HS-27A (cell line): ENCODE measurements at regions not wholly inside any gene's neighbourhood (a gene's known extent, or its start where the extent isn't known, plus 50 kb on each side); places are given as distances from the start of the nearest gene placed in this dataset.

Experiments
- DNase-seq: peaks from one replicate; pipeline ENCODE4 v3.0.0-alpha.2; 2012; ENCODE audit warnings: low read depth, missing footprints

DNA sequence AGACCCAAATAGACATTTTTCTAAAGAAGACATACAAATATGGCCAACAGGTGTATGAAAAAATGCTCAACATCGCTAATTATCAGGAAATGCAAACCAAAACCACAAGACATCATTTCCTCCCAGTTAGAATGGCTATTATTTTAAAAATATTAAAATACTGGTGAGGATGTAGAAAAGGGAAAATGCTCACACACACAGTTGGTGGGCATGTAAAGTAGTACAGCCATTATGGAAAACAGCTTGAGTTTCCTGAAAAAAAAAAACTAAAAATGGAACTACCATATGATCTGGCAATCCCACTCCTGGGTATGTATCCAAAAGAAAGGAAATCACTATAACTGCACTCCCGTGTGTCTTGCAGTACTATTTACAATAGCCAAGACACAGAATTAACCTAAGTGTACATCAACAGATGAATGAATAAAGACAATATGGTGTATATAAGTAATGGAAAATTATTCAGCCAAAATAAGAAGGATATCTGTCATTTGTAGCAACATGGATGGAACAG lies 128.9 kb upstream of the DKK2 start:
- no peak for DNase-seq

DNA sequence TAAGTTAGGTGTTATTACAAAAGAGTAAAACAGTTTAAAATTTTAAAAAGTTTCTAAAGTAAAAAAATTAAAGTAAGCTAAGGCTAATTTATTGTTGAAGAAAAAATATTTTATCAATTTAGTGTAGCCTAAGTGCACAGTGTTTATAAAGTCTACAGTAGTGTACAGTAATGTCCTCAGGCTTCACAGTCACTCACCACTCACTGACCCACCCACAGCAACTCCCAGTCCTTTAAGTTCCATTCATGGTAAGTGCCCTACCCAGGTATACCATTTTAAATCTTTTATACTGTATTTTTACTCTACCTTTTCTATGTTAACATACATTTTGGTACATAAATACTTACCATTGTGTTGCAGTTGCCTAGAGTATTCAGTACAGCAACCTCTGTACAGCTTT lies 120.3 kb upstream of the DKK2 start:
- no peak for DNase-seq

DNA sequence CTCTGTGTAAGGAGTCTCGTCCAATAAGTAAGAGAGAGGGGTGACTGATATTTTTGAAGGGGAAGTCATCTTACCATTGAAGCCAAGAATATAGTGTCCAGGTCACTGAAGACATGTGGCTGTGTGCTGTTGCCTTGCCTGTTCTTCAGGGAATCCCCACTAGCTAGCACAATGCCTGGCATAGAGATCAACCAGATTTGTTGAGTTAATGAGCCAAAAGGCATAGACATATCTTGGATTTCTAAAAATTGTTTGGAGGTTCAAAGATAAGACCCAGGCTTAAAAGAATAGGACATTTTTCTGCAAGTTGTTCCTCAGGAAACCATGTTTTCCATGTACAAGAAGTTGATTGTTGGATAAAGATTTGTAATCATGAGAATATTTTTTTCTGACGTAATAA lies 119.3 kb upstream of the DKK2 start:
- no peak for DNase-seq

DNA sequence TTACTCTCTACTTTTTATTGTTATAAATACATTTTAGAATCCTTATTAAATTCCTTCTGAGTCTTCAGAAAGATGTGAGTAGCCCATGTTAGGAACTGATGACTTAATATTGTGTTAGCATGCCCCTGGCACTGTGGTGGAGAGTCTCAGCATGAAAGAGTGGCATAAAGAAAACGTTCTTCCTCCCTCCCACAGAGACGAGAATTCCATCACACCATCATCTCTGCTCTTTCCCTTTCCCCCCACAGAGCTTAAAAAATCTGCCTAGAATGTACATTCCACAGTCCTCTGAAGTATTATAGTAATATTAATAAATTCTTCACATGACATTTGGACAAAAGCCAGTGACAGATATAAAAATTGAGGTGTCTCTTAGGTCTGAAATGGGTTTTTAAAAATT lies 117.8 kb upstream of the DKK2 start:
- no peak for DNase-seq

DNA sequence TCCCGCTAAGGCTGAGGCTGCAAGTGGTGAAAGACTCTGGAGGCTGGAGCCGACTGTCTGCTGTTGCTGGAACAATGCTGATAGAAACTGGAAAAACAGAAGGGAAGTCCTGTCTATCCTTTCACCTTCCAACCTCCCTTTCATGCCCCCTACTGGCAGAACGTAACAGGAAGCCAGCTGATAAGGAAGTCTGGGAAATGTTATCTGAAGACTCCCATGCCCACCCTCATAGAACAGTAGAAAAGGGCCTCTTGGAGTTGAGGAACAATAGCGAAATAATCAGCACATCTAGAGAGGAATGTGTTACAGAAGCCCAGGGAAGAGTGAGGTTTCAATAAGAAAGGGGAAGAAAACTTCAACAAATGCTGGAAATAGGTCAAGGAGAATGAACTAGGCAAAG lies 117.1 kb upstream of the DKK2 start:
- DNase-seq = peak; percentile 31

DNA sequence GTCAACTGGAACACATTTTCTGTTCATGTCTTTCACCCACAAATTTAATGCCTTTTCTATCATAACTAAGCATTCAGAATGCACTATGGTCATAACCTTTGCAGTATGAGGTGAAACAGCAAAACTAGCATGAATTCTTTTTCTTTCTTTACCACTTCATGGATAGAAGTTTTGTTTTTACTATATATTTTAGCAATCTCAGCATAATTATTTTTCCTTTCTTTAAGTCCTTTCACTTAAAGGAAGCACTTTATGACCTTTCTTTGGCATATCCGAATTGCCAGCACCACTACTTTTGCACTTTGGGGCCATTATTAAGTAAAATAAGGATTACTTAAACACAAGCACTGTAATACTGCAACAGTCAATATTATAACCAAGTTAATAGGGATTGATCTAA lies 115.1 kb upstream of the DKK2 start:
- no peak for DNase-seq

DNA sequence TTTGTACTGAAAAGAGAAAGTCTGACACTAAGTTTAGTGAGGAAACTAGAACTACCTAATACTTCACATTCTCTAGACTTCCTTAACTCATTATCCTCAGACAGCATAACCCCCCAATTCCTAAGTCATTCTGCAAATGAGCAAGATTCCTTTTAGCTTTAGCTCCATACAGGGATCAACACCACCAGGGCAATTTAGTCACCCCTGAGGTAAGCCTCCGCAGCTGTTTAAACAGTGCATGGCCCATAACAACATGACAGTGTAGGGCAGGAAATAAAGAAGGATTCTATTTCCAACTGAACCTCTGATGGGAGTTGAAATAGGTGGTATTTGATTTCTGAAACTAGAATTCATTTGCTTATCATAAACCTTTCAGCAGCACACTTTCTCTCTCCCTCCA lies 112.8 kb upstream of the DKK2 start:
- no peak for DNase-seq

DNA sequence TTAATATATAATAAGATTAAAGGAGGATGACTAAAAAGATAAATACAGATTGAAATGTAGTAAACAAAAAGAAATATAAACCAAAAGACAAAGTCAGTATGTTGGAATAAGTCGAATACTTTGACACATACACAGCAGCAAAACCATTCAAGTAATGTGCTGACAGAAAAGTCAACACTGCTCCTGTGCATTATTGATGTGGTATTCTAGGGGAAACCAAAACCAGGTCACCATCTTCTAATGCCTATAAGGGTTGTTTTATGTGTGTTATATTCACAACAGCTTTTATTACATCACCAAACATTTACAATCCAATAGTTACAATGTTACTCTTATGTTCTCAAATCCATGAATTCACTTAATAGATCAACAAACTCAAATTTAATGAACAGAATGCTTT lies 111.8 kb upstream of the DKK2 start:
- no peak for DNase-seq

DNA sequence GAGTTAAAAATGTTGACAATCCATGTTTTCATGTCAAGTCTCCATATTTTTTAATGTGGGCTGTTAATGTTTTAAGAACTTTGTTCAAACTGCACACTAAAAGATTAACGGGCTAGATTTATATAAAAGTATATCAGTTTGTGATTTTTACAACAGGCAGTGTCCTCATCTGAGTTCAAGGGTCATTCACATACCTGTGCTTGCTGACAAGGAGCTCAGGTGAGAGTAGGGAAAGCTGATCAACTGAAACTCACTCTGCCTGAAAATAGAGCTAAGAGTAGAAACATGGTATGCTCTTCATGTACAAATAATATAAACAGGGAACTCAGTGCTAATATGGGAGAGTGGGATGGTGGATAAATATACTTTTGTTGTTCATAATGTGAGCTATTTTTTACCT lies 102.3 kb upstream of the DKK2 start:
- no peak for DNase-seq

DNA sequence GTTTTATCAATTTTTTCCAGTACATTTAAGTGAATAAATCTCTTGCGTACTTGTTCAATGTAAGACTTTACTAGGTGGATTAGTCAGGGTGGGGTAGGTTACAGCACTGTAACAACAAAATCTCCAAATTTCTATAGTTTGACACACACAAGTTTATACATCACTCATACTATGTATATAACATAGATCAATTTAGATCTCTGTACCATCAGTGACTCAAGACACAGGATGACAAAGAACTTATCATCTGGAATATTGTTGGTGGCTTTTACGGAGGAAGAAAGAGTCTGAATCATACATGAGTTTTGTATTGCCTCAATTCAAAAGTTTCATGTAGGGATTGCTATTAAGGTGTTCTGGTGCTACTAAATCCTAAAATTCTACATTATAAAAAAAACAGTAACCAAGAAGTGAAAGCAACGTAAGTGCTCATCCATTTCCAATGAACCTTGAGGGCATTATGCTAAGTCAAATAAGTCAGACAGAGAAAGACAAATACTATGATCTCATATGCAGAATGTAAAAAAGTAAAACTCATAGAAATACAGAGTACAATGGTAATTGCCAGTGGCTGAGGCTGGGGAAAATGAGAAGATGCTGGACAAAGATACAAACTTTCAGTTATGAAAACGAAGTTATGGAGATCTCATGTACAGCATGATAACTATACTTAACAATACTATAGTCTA lies 98.0 kb upstream of the DKK2 start:
- no peak for DNase-seq

DNA sequence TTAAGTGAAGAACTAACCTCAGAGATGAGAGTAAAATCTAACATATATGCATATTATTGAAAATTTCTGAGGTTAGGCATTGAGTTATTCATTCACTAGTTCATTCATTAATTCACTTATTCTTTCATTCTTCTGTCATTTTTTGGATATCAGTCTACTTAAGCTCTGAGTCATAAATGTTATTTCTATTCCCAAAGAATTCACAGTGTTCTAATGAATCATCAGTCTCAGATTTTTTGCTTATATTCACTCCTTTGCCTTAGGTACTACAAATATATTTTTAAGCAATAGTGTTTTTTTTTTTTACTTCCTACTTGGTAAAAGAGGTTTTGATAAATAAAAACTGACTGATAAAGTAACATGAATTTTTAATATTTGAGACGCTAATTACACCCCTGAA lies 95.2 kb upstream of the DKK2 start:
- no peak for DNase-seq

DNA sequence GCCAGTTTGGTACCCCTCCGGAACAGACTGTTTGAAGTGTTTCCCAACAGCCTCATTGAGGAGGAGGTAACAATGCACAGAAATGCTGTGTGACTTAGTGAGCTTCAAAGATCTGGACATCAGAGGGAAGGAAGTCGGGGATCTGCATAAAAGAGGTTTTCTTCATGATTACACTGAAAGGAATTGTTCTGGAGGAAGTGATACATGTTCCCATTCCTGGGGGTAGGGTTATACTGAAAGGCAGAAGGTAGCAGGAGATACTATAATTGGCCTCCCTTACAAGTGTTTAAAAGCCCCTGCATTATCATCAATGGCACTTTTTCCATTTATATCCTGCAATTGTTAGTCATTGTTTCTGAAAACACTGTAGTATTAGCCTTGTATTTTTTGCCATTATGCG lies 94.0 kb upstream of the DKK2 start:
- DNase-seq = no peak

DNA sequence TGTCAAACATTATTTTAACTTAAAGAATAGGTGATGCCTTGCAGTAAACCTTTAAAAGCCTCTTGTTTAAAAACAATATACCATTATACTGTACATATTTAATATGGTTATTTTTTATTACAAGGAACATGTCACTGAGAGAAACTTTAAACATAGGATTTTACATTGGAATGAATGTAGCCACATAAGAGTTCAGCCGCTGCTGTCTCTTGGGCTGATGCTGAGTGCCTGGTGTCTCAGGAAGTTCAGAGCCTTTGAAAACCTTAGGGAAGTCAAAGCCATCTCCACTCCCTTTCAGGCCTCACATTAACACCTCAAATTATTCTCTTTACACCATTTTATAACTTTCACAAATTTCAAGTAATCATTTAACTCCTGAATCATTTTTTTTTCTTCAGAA lies 93.5 kb upstream of the DKK2 start:
- no peak for DNase-seq

DNA sequence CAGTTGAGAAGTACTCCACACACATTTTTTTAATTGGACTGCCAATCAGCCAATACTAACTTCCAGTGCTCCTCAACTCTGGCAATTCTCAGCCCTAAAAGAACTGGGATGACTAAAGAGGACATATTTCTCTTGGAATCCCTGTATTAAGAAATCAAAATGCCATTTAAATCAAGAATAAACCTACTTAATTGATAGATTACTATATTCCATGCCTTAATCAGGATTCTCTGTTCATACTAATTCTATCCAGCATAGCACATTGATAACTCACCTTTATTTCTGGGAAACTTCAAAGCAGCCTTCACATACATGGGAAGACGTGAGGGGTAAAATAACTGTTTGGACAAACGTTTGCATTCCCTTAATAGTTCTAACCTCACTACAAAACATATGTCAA lies 93.0 kb upstream of the DKK2 start:
- no peak for DNase-seq

DNA sequence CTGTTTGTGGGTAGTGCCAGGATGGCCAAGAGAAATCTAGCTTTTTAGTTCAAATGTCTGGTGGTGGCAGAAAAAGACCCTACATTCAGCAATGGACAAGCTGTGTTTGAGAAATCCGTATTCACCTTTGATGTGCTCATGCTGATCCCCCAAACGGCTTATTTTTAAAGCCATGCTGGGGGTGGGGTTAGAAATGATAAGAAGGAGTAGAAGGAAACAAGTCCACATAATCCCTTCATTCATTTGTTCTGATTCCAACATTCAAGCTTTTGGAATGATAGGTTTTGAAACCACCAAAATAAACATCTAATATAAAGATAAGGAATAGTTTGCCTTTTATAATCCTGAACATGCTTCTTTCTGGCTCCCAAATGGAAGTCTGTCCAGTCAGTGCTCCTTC lies 92.0 kb upstream of the DKK2 start:
- no peak for DNase-seq

DNA sequence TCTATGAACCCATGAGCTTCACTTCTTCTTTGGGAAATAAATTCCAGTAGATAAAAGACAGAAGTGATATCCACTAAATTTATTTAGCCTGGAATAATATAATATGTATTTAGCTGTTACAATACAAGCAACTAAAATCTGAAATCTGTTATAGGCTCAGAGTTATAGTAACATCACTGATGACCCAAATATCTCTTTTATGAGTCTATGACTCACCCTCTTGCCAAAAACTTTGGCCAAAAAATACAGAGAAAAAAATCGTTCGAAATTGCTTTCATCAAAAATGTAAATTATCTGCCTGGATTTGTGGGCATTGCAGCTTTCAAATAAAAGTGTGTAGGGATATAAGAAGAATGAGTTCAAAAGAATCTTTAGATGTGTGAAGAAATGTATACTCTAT lies 89.4 kb upstream of the DKK2 start:
- DNase-seq = no peak

DNA sequence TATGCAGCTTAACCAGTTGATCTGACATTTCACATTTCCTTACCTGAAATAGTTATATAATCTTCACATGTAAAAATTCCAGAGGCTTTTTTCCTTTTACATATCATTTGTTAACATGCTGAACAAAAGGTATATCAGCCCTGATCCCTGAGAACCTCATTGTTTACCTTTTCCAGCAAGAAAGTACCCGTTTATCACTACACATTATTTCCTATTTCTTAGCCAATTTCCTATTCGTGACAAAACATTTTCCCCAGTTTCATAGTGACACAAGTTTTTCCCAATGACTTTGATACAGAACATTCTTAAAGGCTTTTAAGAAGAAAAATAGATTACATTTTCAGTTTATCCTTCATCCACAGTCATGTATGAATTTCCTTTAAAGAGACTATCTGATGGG lies 86.6 kb upstream of the DKK2 start:
- DNase-seq = no peak

DNA sequence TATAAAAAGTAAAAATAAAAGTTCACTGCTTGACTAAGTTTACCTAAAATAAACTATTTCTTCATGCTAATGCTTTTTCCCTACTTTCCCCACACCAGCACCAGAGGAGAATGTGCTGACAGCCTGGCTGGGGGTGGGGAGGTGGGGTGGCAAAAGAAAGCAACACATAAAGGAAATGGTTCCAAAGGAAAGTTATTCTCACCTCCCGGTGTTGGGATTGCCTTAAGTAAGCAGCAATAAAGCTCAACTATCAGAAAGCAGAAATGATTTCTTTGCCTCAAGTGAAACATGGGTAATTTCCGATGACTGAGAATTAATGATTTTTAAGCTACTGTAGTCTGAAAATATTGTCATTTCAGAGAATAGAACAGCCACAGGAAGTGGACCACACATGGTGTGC lies 84.5 kb upstream of the DKK2 start:
- no peak for DNase-seq

DNA sequence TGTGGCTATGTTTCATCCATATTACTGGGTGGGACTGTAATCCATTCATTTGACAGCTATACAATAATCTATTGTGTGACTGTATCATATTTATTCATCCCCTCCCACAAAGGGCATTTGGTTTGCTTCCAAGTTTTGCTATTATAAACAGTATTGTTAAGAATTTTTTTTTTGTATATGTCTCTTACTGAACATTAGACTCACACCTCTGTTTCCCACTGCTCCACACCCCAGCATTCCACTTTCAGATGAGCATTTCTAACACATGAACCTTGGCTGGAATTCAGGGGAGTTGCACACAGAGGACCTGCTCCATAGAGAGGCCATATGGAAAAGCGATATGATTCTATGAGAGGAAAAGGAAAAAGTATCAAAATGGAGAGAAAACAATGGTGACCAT lies 81.6 kb upstream of the DKK2 start:
- no peak for DNase-seq

DNA sequence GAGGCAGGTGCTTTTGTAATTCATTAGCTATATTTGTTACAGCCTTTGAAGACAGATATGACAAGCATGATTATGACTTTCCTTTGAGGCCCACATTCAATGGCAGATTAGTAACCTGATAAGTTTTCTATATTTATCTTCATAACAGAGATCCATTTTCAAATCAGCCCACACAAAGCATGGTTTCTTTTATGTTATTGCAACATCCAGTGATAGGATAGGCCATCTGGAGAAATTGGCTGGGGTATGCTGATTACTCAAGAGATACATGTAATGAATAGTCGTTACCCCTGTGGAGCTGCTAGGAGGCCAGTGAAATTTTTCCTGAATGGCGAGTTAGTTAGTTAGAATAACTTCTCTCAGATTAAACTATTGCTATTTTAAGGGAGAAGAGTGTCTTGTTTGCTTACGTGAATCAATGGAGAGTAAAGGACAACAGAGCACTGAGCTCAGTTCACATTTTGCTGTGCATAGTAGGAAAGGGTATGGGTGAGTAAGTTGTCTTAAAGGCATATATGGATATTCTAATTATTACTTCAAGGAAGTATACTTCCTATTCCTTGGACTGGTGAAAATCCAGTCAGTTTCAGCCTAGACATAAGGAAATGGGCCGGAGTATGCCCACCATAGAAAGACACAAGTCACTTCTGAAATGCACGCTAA lies 79.2 kb upstream of the DKK2 start:
- no peak for DNase-seq

DNA sequence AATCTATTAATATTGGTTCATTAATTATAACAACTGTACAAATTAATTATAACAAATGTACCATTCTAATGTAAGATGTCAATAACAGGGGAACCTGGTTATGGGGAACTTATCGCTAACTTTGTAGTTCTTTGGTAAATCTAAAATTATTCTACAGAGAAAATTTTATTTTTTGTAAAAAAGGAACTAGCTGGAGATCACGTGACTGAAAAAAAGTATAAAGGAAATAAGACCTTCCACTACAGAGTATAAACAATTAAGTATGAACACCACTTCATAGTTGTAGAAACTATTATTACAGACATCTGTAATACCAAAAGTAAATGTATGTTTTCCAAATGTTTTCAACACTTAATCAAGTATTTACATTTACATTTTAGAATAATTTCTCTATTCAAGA lies 77.9 kb upstream of the DKK2 start:
- no peak for DNase-seq

DNA sequence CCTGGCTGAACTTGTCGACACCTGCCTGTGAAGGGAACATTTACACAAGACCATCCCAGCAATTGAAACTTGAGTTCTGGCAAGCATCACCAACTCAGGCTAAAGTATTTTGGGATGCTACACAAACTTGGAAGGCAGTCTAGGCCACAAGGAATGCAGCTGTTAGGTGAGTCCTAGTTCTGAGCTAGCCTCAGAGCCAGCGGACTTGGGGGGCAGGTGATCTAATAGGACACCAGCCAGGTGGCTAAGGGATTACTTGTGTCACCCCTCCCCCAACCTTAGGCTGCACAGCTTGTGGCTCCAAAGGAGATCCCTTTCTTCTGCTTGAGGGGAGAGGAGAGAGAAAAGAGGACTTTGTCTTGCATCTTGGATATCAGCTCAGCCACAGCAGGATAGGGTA lies 62.3 kb upstream of the DKK2 start:
- DNase-seq = no peak

DNA sequence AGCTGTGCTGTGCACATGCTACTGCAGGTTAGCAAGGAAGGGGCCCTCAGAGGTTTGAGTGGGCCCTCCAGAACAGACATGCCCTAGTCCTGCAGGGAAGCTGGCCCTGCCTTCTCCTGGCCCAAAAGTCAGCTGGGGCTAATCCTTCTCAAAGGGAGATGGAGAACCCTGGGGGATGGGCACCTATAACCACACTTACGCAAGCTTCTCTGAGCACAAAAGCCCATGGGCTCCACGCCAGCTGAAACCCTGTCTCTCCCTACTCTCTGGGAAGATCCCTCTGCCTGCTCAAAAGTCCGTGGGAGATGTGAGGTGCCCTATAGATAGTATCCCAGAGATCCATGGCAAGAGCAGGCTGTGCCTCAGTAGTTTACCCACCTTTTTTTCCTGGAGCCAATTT lies 58.9 kb upstream of the DKK2 start:
- no peak for DNase-seq

DNA sequence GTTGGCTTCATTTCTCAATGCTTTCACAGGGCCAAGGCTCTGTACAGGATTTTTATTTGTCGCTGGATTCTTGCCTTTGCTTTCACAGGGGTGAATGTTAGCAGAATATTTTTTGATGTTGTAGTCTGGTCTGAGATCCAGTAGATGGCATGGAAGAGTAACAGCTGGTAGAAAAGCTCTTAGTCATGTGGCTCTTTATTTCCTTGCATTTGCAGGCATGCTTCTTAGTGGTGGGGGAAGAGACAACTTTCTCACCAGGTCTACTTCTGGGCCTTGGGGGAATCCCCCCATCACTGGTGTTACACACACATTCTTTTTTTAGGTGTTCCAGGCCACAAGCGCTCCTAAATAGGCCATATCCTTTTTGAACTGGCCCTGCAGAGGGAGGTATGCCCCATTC lies 58.2 kb upstream of the DKK2 start:
- DNase-seq = peak; percentile 7
